ENCODE measurements at regions not wholly inside any gene's neighbourhood (a gene's known extent, or its start where the extent isn't known, plus 50 kb on each side); places are given as distances from the start of the nearest gene placed in this dataset.
"Not testable (repeated sequence)": the region's sequence is repeated elsewhere in the genome, so short reads cannot be mapped to it uniquely, and the experiment has no call there.

DNA sequence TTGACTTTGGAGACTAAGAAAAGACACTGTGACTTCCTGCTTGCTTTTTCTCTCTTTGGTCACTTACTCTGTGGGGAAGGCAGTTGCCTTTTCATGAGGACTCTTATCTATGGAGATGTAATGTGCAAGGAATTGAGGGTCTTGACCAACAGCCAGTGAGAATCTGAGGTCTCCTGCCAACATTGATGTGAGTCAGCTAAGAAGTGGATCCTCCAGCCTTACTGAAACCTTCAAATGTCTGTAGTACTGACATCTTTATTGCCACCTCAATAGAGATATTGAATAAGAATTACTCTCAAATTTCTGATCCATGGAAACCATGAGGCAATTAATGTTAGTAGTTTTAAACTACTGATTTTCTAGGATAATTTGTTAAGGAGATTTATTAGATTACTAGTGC, 598.4 kb downstream of the ADGRL2 start:
- Histone ChIP-seq H3K27me3 (no peaks in the 10 kb centered on the region), H3K36me3 (no peaks in the 10 kb centered on the region), H3K4me3 (no peak overlapping the region), H3K9me3 (no peaks in the 10 kb centered on the region)
- peak; percentile 45 for DNase-seq

DNA sequence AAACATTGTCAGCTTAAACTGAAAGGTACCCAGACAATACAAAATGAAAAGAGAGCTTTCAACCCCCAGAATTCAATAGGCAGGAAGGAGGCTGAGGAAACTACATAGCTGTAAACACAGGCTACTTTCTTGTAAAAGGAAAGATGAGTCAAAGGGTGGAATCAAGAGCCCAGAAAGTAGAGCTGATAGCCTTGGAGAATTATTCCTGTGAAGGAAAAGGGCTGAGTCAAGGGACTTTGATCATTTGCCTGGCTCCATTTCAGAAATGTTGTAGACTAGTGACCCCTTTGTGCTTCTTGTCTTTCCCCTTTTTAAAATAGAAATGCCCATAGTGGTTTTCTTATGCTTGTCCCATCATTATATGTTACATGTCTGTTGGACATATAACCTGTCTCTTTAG, 597.6 kb downstream of the ADGRL2 start:
- no peaks in the 10 kb centered on the region for H3K9me3 ChIP-seq
- no peaks in the 10 kb centered on the region for H3K27me3 ChIP-seq
- peak; percentile 4 for DNase-seq
- H3K36me3 ChIP-seq, result no peaks in the 10 kb centered on the region
- H3K4me3 ChIP-seq, result no peak overlapping the region

DNA sequence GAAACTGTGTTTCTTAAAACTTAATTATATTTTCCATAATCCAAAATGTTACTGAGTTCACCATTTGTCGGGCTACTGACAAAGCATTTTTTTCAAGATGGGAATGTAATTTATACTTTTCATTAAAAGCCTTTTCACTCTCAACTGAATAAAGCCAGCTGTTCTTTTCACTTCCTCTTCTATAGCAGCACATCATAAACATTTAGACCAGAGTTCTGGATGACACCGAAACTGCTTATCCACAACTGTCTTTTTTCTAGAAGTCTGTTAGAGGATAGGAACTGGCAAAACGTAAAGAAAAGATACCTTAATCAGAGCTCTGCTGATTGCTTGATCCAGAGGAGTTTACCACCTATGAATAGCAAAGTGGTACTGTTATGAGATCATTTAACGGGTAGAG, 594.7 kb downstream of the ADGRL2 start:
- no peak for DNase-seq
- Histone ChIP-seq H3K27me3 (no peaks in the 10 kb centered on the region), H3K9me3 (no peaks in the 10 kb centered on the region)

DNA sequence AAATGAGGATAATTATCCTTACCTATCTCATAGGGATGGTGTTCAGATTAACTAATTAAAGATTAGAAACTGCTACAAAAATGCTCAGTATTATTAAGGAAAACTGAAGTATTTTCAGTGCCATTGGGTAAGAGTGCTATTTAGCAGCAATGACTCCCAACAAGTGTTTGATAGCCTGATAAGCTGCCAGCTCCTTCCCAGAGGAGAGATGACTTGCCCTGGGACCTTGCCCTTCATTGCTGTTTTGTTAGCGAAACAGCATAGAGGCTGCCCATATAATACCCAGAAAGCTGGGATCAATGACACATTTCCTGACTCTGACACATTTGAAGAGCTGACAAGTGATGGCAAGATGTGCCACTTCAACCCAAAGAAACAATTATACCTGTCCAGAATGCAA, 592.2 kb downstream of the ADGRL2 start:
- Histone ChIP-seq H3K4me3 (no peak overlapping the region), H3K36me3 (no peaks in the 10 kb centered on the region), H3K27me3 (no peaks in the 10 kb centered on the region), H3K9me3 (no peaks in the 10 kb centered on the region)
- DNase-seq, result peak; percentile 60

More for the DNA sequence above, 594.7 kb downstream of the ADGRL2 start:
- Histone ChIP-seq H3K4me3 (no peak overlapping the region), H3K36me3 (no peaks in the 10 kb centered on the region)

DNA sequence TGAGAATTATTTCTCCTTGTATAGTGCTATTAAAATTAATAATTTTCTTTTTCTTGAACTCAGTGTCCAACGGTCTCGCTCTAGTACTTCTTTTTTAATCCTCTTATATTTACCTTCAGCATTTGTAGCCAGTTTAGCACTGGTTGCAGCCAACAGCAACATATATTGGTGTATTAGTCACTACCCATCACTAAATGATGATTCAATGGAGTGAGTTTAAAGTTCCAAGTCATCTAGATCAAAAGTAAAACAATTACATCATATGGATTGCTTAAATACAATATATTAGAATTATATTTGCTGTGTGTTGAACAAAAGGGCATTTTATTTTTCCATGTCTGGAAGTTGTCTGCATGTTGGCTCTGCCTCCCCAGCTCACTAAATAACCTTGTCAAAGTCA, 591.8 kb downstream of the ADGRL2 start:
- Histone ChIP-seq H3K4me3 (no peak overlapping the region), H3K9me3 (no peaks in the 10 kb centered on the region), H3K36me3 (no peaks in the 10 kb centered on the region), H3K27me3 (no peaks in the 10 kb centered on the region)
- peak; percentile 39 for DNase-seq

DNA sequence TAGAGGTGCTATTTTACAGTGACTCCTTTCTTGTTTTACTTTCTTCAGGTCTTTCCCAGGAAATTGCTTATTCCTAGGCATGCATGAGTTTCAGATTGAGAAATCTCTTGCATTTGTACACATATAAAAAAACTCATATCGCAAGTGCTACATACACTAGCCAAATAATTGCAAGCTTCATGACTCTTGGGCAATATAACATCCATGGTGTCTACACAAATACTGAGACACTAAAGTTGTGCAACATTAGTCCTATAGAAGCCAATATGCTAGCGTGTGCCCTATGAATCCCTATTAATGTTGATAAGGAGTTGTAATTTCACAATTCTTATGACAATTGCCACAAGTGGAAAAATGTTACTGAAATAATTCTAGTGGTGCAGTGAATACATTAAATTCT, 591.0 kb downstream of the ADGRL2 start:
- no peaks in the 10 kb centered on the region for H3K36me3 ChIP-seq
- H3K27me3 ChIP-seq, result no peaks in the 10 kb centered on the region
- H3K9me3 ChIP-seq, result no peaks in the 10 kb centered on the region
- no peak overlapping the region for H3K4me3 ChIP-seq
- no peak for DNase-seq

DNA sequence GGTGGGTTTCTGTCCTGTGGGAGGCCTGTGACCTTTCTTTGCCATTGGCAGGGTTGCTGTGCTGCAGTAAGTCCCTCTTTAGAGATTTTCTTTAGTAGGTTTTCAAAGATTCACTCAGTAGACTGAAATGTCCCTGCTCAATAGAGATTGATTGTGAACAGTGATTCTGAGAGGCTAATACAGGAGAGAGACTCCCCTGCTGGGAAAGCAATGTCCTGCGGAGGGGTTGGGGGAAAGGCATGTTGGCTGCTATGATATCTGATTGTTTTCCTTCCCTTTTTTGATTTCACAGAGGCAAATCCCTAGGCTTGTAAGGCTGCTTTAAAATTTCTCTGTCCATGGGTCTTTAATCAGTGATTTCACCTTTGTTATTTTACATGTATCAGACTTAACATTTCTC, 589.9 kb downstream of the ADGRL2 start:
- Histone ChIP-seq H3K36me3 (no peaks in the 10 kb centered on the region), H3K4me3 (no peak overlapping the region), H3K27me3 (no peaks in the 10 kb centered on the region), H3K9me3 (no peaks in the 10 kb centered on the region)
- DNase-seq, result no peak

DNA sequence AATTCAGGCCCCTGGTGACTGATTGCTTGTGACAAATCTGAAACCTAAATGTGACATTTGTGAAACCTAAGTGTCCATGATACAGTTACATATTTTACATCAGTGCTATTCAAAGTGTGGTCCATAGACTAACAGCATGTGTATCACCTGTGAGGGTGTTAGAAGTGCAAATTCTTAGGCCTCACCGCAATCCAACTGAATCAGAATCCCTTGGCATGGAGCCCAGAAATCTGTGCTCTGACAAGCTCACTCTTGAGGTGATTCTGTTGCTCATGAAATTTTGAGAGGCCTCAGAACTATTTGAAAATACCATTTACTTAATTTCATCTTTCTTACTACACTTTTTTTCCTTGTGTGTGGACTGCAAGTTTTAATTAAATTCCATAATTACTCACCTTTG, 587.9 kb downstream of the ADGRL2 start:
- no peaks in the 10 kb centered on the region for H3K36me3 ChIP-seq
- no peaks in the 10 kb centered on the region for H3K27me3 ChIP-seq
- peak; percentile 41 for DNase-seq
- H3K9me3 ChIP-seq, result no peaks in the 10 kb centered on the region
- H3K4me3 ChIP-seq, result no peak overlapping the region

DNA sequence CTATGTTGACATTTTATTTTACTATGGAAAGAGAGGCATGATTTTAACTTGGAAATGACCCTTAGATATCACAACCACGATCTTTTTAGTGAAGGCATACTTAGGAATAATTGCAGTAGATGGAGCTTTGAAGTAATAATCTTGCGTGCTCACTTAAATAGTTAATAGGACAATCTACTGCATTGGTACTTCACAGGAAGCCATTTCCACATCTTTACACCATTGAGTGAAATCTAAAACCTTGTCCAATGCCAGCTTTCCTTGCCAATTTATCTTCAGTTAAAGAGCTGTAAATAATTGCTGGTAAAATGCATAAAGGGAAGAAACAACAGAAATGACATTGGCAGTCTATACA, 586.3 kb downstream of the ADGRL2 start:
- H3K9me3 ChIP-seq, result no peaks in the 10 kb centered on the region
- no peak for DNase-seq
- no peak overlapping the region for H3K4me3 ChIP-seq
- H3K27me3 ChIP-seq, result no peaks in the 10 kb centered on the region
- H3K36me3 ChIP-seq, result no peaks in the 10 kb centered on the region

DNA sequence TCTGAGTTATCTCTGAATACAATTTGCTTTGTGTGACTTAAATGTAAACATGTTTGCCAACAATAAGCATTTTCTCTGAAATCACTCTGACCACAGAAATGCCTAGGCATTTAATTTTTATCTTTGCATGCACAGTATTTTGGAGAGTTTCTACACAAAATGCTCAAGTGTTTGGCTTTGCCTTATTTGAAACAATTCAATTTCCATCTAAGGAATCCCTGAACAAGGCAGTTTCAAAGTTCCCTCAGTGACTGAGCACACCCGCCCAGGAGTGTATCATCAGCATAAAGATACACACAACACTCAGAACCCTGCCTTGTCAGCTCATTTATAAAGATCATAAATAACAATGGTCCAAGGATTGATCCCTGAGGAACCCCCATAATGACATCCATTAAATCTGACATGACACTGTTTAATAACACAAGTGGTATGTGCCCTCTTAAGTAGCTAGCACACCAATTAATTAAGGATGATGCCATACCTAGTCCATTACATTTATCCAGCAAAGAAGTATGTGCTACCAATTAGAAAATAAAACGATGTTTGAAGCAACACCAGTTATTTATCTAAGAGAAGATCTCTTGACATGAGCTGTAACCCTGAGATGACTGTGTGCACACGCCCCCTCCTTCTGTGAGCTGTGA, 585.8 kb downstream of the ADGRL2 start:
- no peak for DNase-seq
- Histone ChIP-seq H3K4me3 (no peak overlapping the region), H3K27me3 (no peaks in the 10 kb centered on the region)

DNA sequence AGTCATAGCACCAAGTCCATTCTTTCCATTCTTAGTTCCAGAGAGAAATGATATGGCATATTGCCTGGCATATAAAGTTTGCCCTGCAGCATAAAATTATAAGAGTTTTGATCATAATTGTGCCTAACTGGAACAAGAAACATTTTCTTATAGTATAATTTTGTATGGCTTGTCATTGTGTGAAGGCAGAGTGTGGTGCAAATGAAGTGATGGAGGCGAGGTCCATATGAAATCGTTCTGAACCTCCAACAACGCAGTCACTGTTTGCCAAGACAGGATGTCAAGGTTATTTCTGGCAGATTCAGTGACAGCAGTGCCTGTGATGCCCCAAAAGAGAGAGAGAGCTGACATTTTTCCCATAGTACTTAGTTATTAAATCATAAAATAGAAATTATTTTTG, 584.0 kb downstream of the ADGRL2 start:
- H3K4me3 ChIP-seq, result no peak overlapping the region
- no peaks in the 10 kb centered on the region for H3K9me3 ChIP-seq
- H3K36me3 ChIP-seq, result no peaks in the 10 kb centered on the region
- H3K27me3 ChIP-seq, result no peaks in the 10 kb centered on the region
- DNase-seq, result no peak

More for the DNA sequence above, 585.8 kb downstream of the ADGRL2 start:
- no peaks in the 10 kb centered on the region for H3K36me3 ChIP-seq
- H3K9me3 ChIP-seq, result no peaks in the 10 kb centered on the region

DNA sequence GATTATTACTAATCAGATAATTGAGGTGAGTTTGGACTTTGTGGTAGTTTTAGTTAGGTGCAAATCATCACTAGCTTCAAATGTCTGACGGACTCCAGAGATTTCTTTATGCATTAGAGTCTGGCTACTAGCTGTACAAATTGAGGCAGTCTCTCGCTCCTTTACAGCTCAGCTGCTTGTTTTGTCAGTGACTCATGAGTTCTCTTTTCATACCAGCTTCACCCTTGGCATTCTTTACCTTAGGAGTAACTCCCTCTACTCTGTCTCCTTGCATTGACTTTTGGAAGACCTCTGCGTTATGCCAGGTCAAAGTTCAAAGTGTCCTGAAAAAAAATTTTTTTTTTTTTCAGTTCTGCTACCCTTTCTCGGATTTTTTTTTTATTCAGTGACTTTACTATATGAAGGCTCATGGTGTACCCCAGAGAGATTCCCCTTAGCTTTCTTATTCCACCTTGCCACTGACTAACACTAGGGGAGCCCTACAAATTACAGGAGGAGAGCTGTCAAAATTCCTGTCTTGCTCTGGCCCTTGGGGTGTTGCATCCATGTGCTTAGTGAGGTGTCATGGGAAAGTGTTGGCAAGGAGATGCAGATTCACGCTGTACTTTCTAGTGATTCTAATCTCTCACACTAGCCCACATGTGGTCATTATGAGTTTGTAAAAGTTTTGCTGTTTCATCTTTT, 576.6 kb downstream of the ADGRL2 start:
- no peak overlapping the region for H3K4me3 ChIP-seq
- peak; percentile 1 for DNase-seq
- H3K36me3 ChIP-seq, result no peaks in the 10 kb centered on the region
- H3K9me3 ChIP-seq, result no peaks in the 10 kb centered on the region
- H3K27me3 ChIP-seq, result no peaks in the 10 kb centered on the region

DNA sequence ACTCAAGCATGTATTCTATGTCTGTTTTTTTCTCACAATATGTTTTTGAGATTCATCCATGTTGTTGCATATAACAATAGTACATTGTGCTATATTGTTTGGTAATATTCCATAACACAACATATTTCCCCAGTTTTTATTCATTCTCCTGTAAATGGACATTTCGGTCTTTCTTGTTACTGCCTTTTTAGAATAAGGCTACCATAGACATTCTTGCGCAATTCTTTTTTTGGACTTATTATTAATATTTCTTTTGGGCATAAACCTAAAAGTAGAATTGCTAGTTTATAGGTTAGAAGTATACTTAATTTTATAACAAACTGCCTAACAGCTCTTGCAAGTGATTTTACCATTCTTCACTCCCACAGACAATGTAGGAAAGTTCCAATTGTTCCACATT, 573.0 kb downstream of the ADGRL2 start:
- no peak for DNase-seq
- no peaks in the 10 kb centered on the region for H3K36me3 ChIP-seq
- no peaks in the 10 kb centered on the region for H3K27me3 ChIP-seq
- no peak overlapping the region for H3K4me3 ChIP-seq
- no peaks in the 10 kb centered on the region for H3K9me3 ChIP-seq

DNA sequence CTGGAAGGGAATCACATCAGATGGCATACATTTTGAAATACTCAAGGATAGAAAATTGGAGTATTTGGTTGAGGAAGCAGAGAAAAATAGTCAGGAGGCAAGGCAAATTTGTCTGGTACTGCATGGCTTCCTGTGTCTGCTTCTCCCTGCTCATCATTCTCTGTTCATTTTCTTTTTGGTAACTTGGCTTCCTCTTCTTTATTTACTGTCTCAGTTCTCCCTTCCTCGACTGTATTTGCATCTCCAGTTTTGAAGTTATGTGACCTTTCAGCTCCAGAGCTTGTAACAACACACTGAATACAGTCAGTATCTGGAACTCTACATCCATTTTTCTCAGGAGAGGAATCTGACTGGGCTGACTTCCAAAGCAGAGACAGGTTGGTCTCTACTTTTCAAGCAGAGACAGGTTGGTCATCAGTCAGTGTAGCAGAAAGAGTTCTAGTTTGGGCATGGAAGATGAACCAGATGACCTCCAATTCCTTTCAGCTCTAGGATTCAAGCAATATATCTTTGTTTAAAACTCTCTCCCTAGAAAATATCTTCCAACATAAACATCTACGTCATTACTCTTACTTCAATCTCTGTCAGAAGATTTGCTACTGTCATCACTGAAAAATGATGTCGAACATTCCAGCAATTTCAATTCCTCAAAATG, 571.2 kb downstream of the ADGRL2 start:
- Histone ChIP-seq H3K27me3 (no peaks in the 10 kb centered on the region), H3K4me3 (no peak overlapping the region), H3K9me3 (no peaks in the 10 kb centered on the region), H3K36me3 (no peaks in the 10 kb centered on the region)
- no peak for DNase-seq

DNA sequence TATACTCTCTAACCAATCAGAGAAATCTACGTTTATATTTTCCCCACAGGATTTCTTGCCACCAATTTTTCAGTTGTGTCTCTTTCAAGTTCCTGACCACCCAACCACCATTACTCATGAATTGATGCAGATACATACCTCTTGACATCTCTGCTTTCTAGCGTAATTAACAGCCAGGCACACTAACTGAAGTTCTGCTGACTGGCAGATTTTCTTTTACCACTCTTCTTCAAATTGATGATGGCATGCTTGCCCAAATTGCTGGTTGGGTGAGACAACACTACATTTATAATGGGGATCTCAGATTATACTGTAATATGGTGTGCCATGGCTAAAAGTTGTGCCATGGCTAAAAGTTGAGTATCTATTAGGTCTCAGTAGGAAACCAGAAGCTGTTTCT, 566.7 kb downstream of the ADGRL2 start:
- Histone ChIP-seq H3K4me3 (no peak overlapping the region), H3K9me3 (no peaks in the 10 kb centered on the region)
- DNase-seq, result no peak

DNA sequence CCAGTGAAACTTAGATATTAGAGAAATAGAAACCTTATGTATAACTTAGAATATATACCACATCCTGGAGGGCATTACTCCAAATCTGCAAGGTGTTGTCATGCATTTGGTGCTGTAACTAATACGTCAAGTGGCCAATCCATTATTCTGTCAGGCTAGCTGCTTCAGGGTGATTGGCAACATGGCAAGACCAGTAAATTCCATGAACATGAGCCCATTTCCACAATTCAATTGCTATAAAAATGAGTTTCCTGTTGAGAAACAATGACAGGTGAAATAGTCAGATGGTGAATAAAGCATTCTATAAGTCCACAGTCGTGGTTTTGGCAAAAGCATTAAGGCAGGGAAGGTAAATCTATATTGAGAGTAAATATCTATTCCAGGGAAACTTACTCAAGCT, 566.0 kb downstream of the ADGRL2 start:
- Histone ChIP-seq H3K4me3 (no peak overlapping the region), H3K36me3 (no peaks in the 10 kb centered on the region), H3K27me3 (no peaks in the 10 kb centered on the region), H3K9me3 (no peaks in the 10 kb centered on the region)
- DNase-seq, result no peak

More for the DNA sequence above, 566.7 kb downstream of the ADGRL2 start:
- Histone ChIP-seq H3K27me3 (no peaks in the 10 kb centered on the region), H3K36me3 (no peaks in the 10 kb centered on the region)

DNA sequence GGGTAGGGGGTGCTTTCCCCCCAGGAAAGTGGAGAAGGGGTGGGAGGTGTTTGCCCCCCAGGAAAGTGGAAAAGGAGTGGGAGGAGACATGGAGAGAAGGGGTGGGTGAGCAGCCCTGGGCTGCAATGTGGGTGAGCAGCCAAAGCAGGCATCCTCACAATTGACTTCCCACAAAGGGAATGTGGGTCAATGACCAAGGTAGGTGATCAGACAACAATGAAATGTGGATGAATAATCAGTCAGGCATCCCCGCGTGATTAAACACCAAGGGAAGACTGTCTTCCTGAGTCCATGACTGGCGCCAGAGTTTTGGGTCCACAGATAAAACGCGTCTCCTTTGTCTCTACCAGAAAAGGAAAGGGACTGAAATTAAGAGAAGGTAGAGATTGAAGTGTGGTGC, 558.8 kb downstream of the ADGRL2 start:
- not testable (repeated sequence) for H3K9me3 ChIP-seq, DNase-seq, H3K27me3 ChIP-seq, H3K4me3 ChIP-seq, H3K36me3 ChIP-seq

DNA sequence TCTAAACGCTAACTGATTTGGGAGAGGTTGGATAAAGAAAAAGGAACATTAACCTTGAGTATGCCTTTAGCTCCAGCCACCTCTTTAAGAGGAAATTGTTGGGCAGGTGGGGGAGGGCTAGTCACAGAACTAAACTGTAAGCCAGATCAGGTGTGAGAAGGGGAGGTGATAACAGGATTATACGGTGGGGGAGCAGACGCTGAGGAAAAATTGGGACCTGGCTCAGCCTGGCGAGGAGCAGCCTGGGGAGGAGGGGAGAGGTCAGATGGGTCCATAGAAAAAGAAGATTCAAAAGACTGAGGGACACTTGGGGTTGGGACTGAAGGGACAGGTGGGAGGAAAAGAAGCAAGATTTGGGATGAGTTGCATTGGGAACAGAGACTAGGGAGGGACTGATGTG, 558.0 kb downstream of the ADGRL2 start:
- DNase-seq, H3K36me3 ChIP-seq, H3K27me3 ChIP-seq, H3K9me3 ChIP-seq, H3K4me3 ChIP-seq: not testable (repeated sequence)

Data from MG63 (cell line).